AG10803 (cell line): ENCODE measurements at regions not wholly inside any gene's neighbourhood (a gene's known extent, or its start where the extent isn't known, plus 50 kb on each side); places are given as distances from the start of the nearest gene placed in this dataset.

ENCODE experiments used
- DNase-seq: peaks from one replicate; pipeline ENCODE4 v3.0.0; 2010; ENCODE audit warnings: low read depth
- H3K4me3 ChIP-seq: 2 replicates; pipeline ENCODE4 v1.5.1; 2011; ENCODE audit warnings: mild to moderate bottlenecking, low read length, control low read depth
- CTCF ChIP-seq: conservative IDR thresholded peaks from 2 replicates; pipeline ENCODE4 v1.5.1; 2011; ENCODE audit warnings: mild to moderate bottlenecking, low read length, control low read depth, inconsistent platforms

GRCh38 chr9:79325501-79325900, 246.3 kb upstream of the TLE4 start:
- no peak for TF ChIP-seq CTCF
- peak; percentile 5 for DNase-seq

GRCh38 chr9:79329861-79330260, 241.9 kb upstream of the TLE4 start:
- DNase-seq, result no peak
- no peak for TF ChIP-seq CTCF
- no peak overlapping the region for H3K4me3 ChIP-seq

More at GRCh38 chr9:79325501-79325900, 246.3 kb upstream of the TLE4 start:
- no peak overlapping the region for H3K4me3 ChIP-seq

GRCh38 chr9:79334001-79334400, 237.8 kb upstream of the TLE4 start:
- H3K4me3 ChIP-seq, result no peak overlapping the region

GRCh38 chr9:79334711-79335110, 237.1 kb upstream of the TLE4 start:
- no peak for DNase-seq
- TF ChIP-seq CTCF, result no peak
- no peak overlapping the region for H3K4me3 ChIP-seq

More at GRCh38 chr9:79334001-79334400, 237.8 kb upstream of the TLE4 start:
- TF ChIP-seq CTCF, result no peak
- no peak for DNase-seq

- TF ChIP-seq CTCF, result no peak
- no peak overlapping the region for H3K4me3 ChIP-seq
- DNase-seq, result no peak
Observed at GRCh38 chr9:79335987-79336386, 235.8 kb upstream of the TLE4 start.

GRCh38 chr9:79341561-79341960, 230.2 kb upstream of the TLE4 start:
- no peak overlapping the region for H3K4me3 ChIP-seq
- no peak for TF ChIP-seq CTCF
- DNase-seq, result no peak

- TF ChIP-seq CTCF, result no peak
- peak; percentile 16 for DNase-seq
- H3K4me3 ChIP-seq, result no peak overlapping the region
Observed at GRCh38 chr9:79346350-79347020, 225.3 kb upstream of the TLE4 start.
